HG02852 (cell line): ENCODE measurements at regions not wholly inside any gene's neighbourhood (a gene's known extent, or its start where the extent isn't known, plus 50 kb on each side); places are given as distances from the start of the nearest gene placed in this dataset.
A peak's percentile ranks its signal among the peaks of the same experiment; 100 is the strongest.

Experiments
- ATAC-seq: cut with Tn5 transposase; IDR thresholded peaks from one replicate; pipeline ENCODE4 v1.9.1; 2021; ENCODE audit warnings: mild to moderate bottlenecking, moderate library complexity; ENCODE audit not compliant: unreplicated experiment

DNA sequence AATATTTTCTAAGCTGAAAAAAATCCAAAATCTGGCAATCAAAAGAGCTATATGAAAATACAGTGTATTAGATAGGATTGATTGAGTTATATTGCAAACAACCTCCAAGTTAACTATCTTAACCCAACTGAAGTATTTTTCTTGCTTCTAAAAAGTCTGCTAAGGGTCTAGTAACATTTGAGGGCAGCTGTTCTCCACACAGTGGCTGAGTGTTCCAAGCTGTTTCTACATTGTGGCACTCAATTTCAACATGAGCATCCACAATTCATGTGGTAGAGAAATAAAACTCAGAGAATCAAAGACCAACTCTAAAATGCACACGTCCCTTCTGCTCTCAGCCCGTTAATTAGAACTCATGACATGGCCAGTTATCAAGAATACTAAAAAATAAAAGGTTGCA is 340.0 kb downstream of the C12orf50 start:
- ATAC-seq, result no peak

DNA sequence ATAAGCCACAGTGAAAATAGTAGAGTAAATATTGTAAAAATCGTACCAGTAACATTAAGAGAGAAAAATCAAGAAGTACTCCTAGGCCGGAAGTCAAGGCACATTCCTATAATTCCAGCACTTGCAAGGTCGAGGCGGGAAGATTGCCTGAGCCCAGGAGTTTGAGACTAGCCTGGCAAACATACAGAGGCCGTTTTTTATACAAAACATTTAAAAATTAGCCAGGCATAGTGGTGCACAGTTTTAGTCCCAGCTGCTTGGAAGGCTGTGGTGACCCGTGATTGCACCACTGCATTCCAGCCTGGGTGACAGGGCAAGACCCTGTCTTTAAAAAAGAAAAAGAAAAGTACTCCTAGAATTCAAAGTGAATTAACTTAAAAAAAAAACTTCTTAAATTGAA is 341.8 kb downstream of the C12orf50 start:
- ATAC-seq, result no peak

GRCh38 chr12:87685696-87686095 is 343.5 kb downstream of the C12orf50 start:
- no peak for ATAC-seq

GRCh38 chr12:87679251-87679650 is 349.9 kb downstream of the C12orf50 start:
- no peak for ATAC-seq

- no peak for ATAC-seq
Measured at GRCh38 chr12:87678453-87678852, 350.7 kb downstream of the C12orf50 start.

GRCh38 chr12:87676731-87677130 is 352.5 kb downstream of the C12orf50 start:
- no peak for ATAC-seq

DNA sequence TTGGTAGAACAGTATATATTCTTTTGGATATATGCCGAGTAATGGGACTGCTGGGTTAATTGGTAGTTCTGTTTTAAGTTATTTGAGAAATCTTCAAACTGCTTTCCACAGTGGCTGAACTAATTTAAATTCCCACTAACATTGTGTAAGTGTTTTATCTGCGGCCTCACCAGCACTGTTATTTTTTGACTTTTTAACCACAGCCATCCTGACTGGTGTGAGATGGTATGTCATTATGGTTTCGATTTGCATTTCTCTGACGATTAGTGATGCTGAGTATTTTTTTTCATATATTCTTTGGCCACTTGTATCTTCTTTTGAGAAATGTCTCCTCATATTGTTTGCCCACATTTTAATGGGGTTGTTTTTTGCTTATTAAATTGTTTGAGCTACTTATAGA is 357.4 kb downstream of the C12orf50 start:
- ATAC-seq, result no peak

- no peak for ATAC-seq
Measured at GRCh38 chr12:87670448-87670847, 358.8 kb downstream of the C12orf50 start.

DNA sequence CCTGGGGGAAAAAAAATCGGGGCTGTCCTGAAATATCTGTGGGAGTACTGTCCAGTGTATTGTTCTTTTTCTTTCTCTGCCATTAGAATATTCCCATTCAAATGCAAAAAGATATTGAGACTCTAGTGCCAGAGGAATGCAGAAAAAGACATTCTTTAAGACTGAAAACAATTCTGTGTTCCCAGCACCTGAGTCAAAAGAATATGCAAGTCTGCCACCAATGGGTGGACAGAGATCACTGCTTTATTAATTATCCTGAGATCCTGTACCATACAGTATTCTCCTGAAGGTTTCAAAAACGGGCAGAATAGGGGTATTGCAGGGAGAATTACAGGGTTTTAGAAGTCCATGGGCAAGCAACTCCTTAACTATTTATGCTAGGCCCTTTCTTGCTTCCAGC is 361.8 kb downstream of the C12orf50 start:
- ATAC-seq, result no peak

DNA sequence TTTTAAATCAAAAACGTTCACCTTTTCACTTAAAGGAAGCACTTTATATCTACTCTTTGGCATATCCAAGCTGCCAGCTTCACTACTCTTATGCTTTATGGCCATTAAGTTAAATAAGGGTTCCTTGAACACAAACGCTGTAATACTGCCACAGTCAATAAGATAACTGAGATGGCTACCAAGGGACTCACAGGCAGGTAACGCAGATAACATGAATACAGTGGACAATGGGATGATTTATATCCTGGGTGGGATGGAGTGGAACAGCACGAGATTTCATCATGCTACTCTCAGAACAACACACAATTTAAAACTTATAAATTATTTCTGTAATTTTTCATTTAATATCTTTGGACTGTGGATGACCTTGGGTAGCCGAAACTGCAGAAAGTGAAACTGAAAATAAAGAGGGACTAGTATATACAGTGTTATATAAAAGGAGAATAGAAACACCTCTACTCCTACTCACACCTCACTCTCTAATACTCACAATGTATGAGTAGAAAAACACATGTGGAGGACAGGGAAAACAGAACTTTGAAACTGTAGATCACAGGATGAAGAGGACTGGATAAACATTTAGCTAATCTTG is 367.3 kb downstream of the C12orf50 start:
- peak; percentile 84 for ATAC-seq

GRCh38 chr12:87660987-87661774 is 368.0 kb downstream of the C12orf50 start:
- ATAC-seq, result no peak

DNA sequence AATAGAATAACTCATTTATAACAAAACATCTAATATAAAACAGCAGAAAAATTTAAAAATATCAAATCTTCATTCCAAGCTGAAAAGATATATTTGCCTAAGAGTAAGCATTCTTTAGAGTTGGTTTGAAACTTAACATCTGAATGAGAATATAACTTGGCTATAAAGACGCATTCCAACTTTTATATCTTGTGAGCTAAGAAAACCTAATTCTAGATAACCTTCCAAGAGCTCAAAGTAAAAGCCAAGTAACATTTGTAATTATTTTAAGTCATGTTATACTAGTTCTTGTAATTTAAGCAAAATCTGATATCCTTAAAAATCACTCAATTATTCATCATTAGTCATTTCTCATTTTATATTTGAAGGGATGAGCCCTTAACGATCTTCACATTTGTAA is 368.9 kb downstream of the C12orf50 start:
- no peak for ATAC-seq

- ATAC-seq, result no peak
Measured at GRCh38 chr12:87656311-87656710, 372.9 kb downstream of the C12orf50 start.

DNA sequence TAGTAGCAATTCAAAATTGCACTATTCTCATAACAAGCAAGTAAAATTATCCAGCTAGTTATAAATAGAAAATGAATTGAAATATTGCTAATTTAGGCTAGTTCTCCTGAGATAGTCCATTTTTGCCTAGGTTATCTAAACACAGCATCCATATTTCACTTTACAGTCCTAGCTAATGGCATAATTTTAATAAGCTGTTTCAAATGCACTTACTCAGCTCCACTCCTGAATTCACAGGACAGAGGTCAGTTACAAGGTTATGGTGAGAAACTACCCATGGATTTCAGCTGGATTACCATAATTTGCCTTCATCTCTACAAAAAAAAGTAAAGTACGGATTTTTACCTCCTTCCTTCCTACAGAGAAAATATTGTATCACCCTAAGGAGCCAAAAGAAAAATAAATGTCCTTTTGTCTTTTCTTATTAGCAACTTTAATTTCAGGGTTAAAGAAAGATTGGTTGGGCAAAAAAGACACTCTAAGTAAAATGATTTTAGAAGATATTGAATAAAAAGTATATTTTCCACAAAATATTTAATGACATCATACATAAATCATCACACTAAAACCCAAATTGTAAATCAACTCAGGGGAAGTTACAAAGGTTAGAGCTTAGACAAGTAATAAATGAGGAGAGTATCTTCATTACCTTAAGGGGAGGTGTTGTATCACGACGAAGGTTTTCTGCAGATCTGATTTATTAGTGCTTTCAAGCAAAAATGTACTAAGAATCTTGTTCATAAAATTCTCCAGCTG is 377.4 kb downstream of the C12orf50 start:
- ATAC-seq, result no peak

DNA sequence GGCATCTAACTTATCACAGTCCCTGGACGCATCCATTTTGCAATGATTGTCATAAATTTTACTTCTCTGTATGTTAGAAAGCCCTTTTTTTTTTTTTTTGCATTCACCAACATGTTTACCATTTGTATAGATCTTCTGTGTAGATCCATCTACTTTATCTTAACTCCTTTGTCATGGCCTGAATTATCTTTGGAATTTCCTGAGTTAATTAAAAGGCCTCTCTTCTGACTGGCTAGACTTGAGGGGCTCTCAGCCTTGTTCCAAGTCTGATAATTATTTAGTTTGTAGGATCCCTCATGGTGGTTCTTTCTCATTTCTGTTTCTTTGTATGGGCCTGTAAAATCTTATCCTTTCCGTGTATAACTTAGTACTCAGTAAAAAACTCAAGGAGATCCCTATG is 387.0 kb downstream of the C12orf50 start:
- no peak for ATAC-seq

DNA sequence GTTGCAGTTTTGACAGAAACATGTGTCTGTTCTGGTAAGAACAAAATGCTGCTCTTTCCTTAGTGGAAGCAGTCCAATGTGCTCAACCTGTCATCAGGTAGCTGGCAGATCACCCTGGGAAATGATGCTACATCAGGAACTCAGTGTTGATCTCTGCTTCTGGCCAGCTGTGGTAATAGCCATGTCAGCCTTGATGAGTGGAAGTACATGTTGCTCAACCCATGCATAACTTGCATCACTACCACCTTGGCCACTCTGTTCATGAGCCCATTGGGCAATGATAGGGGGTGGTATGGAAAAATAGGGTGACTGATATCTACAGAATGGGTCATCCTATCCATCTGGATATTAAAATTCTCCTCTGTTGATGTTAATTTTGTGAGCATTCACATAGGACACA is 411.0 kb downstream of the C12orf50 start:
- ATAC-seq, result no peak

DNA sequence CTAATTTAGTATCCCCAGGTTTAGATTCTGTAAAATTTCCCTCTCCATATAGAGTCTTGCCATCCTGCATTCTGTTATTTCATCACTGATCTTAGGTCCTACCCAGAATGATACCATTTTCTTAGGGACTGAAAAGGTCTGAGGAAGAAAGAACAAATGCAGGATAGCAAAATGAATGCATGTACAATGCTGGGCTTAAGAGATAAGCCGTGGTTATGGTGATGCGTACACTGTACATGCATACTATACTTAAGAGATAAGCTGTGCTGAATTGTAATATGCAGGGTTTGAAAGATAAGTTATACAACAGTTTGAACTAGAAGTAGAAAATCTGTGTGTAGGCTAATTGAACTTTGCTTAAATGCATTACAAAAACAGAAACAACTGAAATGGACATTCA is 416.2 kb downstream of the C12orf50 start:
- ATAC-seq, result no peak

DNA sequence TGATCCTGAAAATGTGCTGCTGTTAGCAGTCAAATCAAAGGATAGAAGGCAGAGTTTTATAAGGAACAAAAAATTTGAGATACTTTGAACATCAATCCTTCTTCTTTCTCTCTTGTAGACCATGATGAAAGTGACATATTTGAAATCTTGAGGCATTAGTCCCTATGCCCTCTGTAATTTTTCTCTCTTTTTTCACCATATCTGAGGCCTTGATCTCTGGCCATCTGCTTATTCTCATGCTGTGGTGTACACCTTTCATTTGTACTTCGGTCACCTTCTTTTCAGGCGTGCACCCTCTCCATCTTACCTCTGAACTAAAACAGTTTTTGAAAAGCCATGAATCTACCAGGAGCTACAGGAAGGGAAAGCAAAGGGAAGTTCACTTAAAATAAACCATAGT is 420.9 kb downstream of the C12orf50 start:
- no peak for ATAC-seq

DNA sequence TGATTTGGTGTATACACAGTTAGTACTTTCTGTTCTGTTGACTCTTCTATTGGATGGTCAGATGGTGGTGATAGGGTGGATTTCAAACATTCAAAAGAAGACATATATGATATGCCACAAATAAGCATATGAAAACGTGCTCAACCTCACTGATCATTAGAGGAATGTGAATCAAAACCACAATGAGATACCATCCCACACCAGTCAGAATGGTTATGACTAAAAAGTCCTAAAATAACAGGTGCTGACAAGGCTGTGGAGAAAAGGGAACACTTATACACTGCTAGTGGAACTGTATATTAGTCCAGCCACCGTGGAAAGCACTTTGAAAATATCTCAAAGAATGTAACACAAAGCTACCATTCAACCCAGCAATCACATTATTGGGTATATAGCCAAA is 425.5 kb downstream of the C12orf50 start:
- ATAC-seq, result no peak

GRCh38 chr12:87599459-87599858 is 429.7 kb downstream of the C12orf50 start:
- ATAC-seq, result no peak

GRCh38 chr12:87597114-87597513 is 432.1 kb downstream of the C12orf50 start:
- no peak for ATAC-seq

DNA sequence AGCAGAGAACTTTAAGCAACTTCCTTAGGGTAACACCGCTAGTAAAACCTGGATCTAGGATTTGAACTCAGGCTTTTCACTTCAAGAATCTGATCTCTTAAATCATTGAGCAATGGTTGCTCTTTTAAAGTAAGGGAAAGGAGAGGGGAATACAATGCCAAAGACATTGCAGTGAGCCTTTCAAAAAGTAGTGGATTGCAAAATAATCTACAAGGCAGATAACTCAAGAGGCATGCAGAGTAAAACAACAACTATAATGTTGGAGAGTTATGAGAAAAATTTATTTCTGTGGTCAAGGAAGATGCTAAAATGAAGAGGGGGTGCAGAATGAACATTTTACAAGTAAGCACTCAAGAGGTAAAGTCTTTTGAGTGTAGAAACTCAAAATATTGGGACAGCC is 432.6 kb downstream of the C12orf50 start:
- ATAC-seq, result no peak
